Stimulated activated CD4-positive, alpha-beta T cell treated with anti-CD3 and anti-CD28 coated beads, Interleukin-12 subunit alpha, Interleukin-12 subunit beta, amount 100 ng/mL, for 4 hours (primary cell): ENCODE measurements at regions not wholly inside any gene's neighbourhood (a gene's known extent, or its start where the extent isn't known, plus 50 kb on each side); places are given as distances from the start of the nearest gene placed in this dataset.

Experiments
- DNase-seq: peaks from one replicate; pipeline ENCODE4 v3.0.0-alpha.2; 2020

- DNase-seq, result no peak
Measured at GRCh38 chr2:14231391-14231898, 401.1 kb upstream of the LRATD1 start.

GRCh38 chr2:14232217-14232616 is 400.3 kb upstream of the LRATD1 start:
- no peak for DNase-seq

GRCh38 chr2:14234911-14235310 is 397.6 kb upstream of the LRATD1 start:
- no peak for DNase-seq

GRCh38 chr2:14235667-14236066 is 396.9 kb upstream of the LRATD1 start:
- DNase-seq, result no peak

- no peak for DNase-seq
Measured at GRCh38 chr2:14237902-14238301, 394.6 kb upstream of the LRATD1 start.

- no peak for DNase-seq
Measured at GRCh38 chr2:14239605-14240004, 392.9 kb upstream of the LRATD1 start.

GRCh38 chr2:14240868-14241267 is 391.6 kb upstream of the LRATD1 start:
- DNase-seq, result no peak

- DNase-seq, result no peak
Measured at GRCh38 chr2:14245901-14246300, 386.6 kb upstream of the LRATD1 start.

- no peak for DNase-seq
Measured at GRCh38 chr2:14255135-14255820, 377.2 kb upstream of the LRATD1 start.

GRCh38 chr2:14256890-14257289 is 375.6 kb upstream of the LRATD1 start:
- DNase-seq, result no peak

GRCh38 chr2:14257801-14258507 is 374.6 kb upstream of the LRATD1 start:
- DNase-seq, result no peak

- no peak for DNase-seq
Measured at GRCh38 chr2:14261771-14262170, 370.7 kb upstream of the LRATD1 start.

GRCh38 chr2:14263053-14263452 is 369.5 kb upstream of the LRATD1 start:
- DNase-seq, result no peak

GRCh38 chr2:14270036-14270582 is 362.4 kb upstream of the LRATD1 start:
- DNase-seq, result no peak

- no peak for DNase-seq
Measured at GRCh38 chr2:14272396-14273075, 360.0 kb upstream of the LRATD1 start.

GRCh38 chr2:14273650-14274049 is 358.9 kb upstream of the LRATD1 start:
- no peak for DNase-seq

GRCh38 chr2:14284244-14284643 is 348.3 kb upstream of the LRATD1 start:
- no peak for DNase-seq

GRCh38 chr2:14285812-14286211 is 346.7 kb upstream of the LRATD1 start:
- no peak for DNase-seq

GRCh38 chr2:14288016-14288415 is 344.5 kb upstream of the LRATD1 start:
- no peak for DNase-seq

GRCh38 chr2:14292964-14293363 is 339.6 kb upstream of the LRATD1 start:
- DNase-seq, result no peak

- DNase-seq, result no peak
Measured at GRCh38 chr2:14297340-14297739, 335.2 kb upstream of the LRATD1 start.

GRCh38 chr2:14297906-14298305 is 334.6 kb upstream of the LRATD1 start:
- no peak for DNase-seq

- no peak for DNase-seq
Measured at GRCh38 chr2:14301331-14301730, 331.2 kb upstream of the LRATD1 start.
